HFF-Myc (cell line): ENCODE measurements at regions not wholly inside any gene's neighbourhood (a gene's known extent, or its start where the extent isn't known, plus 50 kb on each side); places are given as distances from the start of the nearest gene placed in this dataset.

Experiments
- DNase-seq: peaks from one replicate; pipeline ENCODE4 v3.0.0-alpha.2; 2011; ENCODE audit warnings: low read depth; ENCODE audit errors: extremely low read depth
- H3K4me3 ChIP-seq: replicated peaks from 2 replicates; pipeline ENCODE4 v1.5.1; 2011; ENCODE audit warnings: low read depth, mild to moderate bottlenecking, control low read depth, low read length
- TF ChIP-seq, protein P1 (sequence below): IDR thresholded peaks from 2 replicates; pipeline ENCODE4 v1.5.1; 2012; ENCODE audit warnings: mild to moderate bottlenecking, low read depth, low read length, control low read depth; ENCODE audit errors: missing control alignments

DNA sequence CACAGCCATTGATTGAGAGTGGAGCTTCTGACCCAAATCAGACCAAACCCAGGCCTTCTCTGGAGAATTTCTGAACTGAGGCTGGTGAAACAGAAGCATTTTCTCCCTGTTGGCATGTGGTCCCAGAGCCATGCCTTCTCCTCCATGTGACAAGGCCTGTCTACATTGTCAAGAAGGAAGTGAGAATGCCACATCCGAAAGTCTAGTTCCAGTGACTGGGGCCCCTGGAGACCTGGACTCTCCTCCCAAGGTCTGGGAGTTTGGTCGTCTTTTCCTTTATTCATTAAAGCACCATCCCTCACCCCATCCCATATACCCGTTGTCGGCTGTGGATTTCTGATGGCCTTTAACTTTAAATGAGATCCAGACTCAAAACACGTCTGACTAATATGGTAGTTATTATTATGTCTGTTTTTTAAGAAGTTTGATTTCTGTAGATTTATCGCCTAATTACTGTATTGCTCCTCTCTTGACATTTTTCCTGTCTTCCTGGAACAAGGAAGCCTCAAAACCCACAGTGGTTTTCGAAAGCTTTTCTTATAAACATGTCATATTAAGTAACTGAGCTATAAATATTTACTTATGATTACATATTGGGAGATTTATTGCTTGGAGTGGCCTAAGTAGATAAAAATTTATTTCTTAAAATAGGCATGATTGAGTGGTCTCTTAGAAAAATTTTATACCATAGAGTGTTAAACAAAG is 128.3 kb upstream of the FRY start:
- no peak for DNase-seq
- TF ChIP-seq, protein P1, sequence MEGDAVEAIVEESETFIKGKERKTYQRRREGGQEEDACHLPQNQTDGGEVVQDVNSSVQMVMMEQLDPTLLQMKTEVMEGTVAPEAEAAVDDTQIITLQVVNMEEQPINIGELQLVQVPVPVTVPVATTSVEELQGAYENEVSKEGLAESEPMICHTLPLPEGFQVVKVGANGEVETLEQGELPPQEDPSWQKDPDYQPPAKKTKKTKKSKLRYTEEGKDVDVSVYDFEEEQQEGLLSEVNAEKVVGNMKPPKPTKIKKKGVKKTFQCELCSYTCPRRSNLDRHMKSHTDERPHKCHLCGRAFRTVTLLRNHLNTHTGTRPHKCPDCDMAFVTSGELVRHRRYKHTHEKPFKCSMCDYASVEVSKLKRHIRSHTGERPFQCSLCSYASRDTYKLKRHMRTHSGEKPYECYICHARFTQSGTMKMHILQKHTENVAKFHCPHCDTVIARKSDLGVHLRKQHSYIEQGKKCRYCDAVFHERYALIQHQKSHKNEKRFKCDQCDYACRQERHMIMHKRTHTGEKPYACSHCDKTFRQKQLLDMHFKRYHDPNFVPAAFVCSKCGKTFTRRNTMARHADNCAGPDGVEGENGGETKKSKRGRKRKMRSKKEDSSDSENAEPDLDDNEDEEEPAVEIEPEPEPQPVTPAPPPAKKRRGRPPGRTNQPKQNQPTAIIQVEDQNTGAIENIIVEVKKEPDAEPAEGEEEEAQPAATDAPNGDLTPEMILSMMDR: no peak
- no peak overlapping the region for H3K4me3 ChIP-seq

DNA sequence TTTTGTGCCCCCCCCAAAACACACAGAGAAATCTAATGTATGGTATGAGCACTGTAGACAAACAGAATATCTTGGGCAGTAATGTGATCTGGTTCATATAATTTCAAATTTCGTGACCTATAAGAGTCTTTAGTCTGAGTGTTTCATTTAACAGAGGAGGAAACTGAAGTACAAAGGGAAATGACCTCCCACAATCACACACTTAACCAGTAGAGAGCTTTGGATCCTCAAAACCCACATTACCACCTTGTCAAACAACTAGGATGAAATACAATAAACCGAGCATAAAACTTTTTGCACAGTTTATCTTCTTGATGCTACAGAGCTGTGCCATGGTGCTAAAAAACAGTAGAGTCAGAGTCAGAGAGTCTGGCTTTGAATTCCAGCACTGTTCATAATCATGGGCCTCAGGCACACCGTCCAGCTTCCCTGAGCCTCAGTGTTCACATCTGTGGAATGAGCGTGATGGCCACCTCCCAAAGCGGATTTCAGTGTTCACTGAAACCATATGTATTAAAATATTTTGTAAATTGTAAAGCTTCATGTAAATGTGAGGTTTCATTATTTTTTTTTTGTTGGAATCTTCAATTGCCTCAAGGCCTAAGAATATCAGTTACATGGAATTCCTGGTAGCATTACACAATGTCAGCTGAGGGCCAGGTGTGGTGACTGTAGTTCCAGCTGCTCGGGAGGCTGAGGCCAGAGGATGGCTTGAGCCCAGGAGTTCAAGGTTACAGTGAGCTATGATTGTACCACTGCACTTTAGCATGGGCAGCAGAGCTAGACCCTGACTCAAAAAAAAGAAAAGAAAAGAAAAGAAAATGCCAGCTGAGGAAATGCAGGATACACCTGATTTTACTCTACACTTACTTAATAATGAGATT is 126.4 kb upstream of the FRY start:
- no peak overlapping the region for H3K4me3 ChIP-seq
- TF ChIP-seq, protein P1: no peak
- DNase-seq: no peak

DNA sequence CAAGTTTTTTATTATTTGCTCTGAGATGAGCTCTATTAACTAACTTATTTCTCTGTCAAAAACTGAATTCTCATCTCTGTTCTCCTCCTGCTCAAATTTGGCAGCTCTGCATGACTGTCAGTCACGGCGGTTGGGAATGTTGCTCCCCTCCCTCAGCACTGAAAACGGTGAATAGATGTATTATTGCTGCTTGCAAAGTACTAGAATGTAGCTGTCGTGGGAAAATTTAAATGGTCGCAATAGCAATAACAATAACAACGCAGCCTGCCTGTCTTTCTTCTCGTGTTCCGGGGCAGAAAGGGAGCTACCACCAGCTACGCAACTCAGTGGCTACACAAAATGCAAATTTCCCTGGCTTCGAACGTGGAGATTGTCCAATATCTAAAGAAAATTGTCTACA is 125.6 kb upstream of the FRY start:
- no peak overlapping the region for H3K4me3 ChIP-seq
- TF ChIP-seq, protein P1: no peak
- no peak for DNase-seq

DNA sequence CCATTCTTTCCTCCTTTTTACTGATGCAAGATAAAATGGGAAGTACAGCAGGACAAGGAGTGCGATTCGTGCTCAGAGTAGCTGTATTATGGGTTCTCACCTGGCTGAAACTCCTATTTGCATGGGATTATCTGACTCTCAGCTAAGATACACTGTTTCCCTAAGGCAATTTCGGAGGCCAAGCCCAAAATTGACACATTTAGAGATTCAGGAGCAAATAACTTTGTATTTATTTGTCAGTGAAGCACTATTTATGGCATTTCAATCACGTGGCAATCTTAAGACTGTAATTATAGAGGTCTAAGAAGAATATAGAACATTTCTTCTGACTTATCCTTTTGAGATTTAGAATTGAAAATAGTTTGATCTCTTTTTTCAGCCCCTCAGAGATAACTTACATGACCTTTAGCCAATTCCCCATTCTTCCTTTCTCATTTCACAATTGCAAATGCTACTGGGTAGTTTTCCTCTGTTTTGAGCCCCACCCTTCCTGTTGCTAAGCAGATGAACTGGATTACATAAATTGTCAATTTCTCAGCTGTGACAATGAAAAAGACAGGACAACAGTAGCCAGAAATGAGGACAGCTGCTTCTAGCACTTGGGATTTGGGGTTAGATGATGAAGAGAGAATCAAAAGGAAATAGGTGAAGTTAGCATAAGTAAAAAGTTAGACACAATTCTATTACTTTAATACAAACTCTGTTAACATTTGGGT is 122.7 kb upstream of the FRY start:
- TF ChIP-seq, protein P1: no peak
- no peak overlapping the region for H3K4me3 ChIP-seq
- no peak for DNase-seq

DNA sequence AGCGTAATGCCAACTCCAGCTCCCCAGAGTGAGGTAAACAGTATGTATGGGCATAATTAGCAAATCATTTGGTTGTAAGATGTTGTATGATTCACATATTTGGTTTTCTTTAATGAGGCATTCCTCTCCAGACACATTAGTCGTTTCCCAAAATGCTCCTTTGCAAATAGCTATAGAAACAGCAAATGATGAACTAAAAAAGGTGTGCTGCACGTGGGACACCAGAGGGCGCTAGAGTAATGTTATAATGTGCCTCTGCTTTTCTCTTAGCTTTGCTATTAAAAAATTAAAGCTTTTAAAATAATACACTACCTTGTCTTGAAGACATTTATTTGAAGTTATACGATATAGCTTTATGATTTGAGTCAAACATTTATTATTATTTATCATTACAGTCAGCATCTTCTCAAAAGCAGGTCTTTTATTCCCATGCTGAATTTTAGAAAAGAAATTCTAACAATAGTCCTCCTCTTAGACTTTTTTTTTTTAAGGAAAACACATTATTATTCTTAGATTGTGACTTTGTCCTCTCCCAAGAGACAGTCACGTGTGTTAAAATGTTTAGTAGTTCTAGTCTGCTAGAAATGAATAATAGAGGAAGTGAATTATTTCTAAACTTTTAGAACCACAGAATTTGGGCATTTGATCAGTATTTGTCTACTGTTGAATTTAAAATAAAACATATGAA is 121.6 kb upstream of the FRY start:
- DNase-seq: peak; percentile 58
- H3K4me3 ChIP-seq: no peak overlapping the region
- TF ChIP-seq, protein P1: peak; percentile 80

DNA sequence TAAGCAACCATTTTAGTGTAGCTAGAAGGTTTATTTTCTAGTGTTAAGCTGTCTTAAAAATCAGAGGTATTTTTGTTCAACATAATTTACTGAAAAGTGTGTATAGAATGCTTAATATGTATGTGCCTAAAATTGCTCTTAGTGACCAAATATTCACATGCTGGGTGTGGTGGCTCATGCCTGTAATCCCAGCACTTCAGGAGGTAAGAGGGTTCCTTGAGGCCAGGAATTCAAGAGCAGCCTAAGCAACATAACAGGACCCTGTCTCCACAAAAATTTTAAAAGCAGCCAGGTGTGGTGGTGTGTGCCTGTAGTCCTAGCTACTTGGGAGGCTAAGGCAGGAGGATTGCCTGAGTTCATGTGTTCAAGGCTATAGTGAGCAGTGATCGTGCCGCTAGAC is 120.9 kb upstream of the FRY start:
- H3K4me3 ChIP-seq: no peak overlapping the region
- TF ChIP-seq, protein P1: no peak
- DNase-seq: no peak
